NB4 (cell line): ENCODE measurements at regions not wholly inside any gene's neighbourhood (a gene's known extent, or its start where the extent isn't known, plus 50 kb on each side); places are given as distances from the start of the nearest gene placed in this dataset.

Experiments used
- MYC ChIP-seq: IDR thresholded peaks from 2 replicates; pipeline ENCODE4 v1.6.1; 2011; ENCODE audit warnings: low read depth, low read length
- POLR2A ChIP-seq: IDR thresholded peaks from 2 replicates; pipeline ENCODE4 v1.6.1; 2011; ENCODE audit warnings: mild to moderate bottlenecking; ENCODE audit not compliant: insufficient read length; ENCODE audit errors: extremely low read depth
- TF ChIP-seq, protein P1 (sequence below): IDR thresholded peaks from one replicate; pipeline ENCODE4 v1.5.1; 2012; ENCODE audit warnings: low read depth, low read length
- TF ChIP-seq, protein P2 (sequence below): IDR thresholded peaks from 2 replicates; pipeline ENCODE4 v1.6.1; 2011; ENCODE audit warnings: low read depth, low read length

GRCh38 chr5:113900816-113901215 lies 387.3 kb downstream of the YTHDC2 start:
- TF ChIP-seq, protein P1, sequence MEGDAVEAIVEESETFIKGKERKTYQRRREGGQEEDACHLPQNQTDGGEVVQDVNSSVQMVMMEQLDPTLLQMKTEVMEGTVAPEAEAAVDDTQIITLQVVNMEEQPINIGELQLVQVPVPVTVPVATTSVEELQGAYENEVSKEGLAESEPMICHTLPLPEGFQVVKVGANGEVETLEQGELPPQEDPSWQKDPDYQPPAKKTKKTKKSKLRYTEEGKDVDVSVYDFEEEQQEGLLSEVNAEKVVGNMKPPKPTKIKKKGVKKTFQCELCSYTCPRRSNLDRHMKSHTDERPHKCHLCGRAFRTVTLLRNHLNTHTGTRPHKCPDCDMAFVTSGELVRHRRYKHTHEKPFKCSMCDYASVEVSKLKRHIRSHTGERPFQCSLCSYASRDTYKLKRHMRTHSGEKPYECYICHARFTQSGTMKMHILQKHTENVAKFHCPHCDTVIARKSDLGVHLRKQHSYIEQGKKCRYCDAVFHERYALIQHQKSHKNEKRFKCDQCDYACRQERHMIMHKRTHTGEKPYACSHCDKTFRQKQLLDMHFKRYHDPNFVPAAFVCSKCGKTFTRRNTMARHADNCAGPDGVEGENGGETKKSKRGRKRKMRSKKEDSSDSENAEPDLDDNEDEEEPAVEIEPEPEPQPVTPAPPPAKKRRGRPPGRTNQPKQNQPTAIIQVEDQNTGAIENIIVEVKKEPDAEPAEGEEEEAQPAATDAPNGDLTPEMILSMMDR = no peak
- TF ChIP-seq POLR2A = no peak
- no peak for TF ChIP-seq MYC
- TF ChIP-seq, protein P2, sequence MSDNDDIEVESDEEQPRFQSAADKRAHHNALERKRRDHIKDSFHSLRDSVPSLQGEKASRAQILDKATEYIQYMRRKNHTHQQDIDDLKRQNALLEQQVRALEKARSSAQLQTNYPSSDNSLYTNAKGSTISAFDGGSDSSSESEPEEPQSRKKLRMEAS = no peak
